SK-N-SH (cell line): ENCODE measurements at regions not wholly inside any gene's neighbourhood (a gene's known extent, or its start where the extent isn't known, plus 50 kb on each side); places are given as distances from the start of the nearest gene placed in this dataset.

Experiments
- CTCF ChIA-PET: fragments of 300-600, 350-600 bp; formaldehyde crosslinking; extraction: SDS; loops from one replicate; lab custom pipeline; 2021; lab: Yijun Ruan, JAX
- POLR2A ChIA-PET: fragments of 350-600 bp; sonication (Branson Sonifier 250); formaldehyde crosslinking; extraction: SDS; loops from one replicate; lab custom pipeline; 2020; ENCODE audit warnings: antibody characterized with exemption, inconsistent platforms; lab: Yijun Ruan, JAX
- DNase-seq: peaks from one replicate; pipeline ENCODE4 v3.0.0; 2012
- H2AFZ ChIP-seq: fragments of 200-600 bp; sonication (generic); 2 replicates; pipeline ENCODE4 v1.8.1; 2016; ENCODE audit warnings: antibody characterized with exemption, mild to moderate bottlenecking, low read depth
- H3F3A ChIP-seq: fragments of 200-600 bp; sonication (generic); replicated peaks from 2 replicates; pipeline ENCODE3; 2016; ENCODE audit warnings: antibody characterized with exemption, mild to moderate bottlenecking; ENCODE audit not compliant: insufficient read depth
- H3K27ac ChIP-seq, 2 experiments: fragments of 200-500 bp in 1 of 2; fragments of 200-600 bp in 1 of 2; sonication (Bioruptor generic) in 1 of 2; sonication (generic), shearing (Covaris generic) in 1 of 2; 2 replicates each; pipeline versions ENCODE4 v1.5.1 to v1.6.1; 2014 to 2016; ENCODE audit warnings: low read depth in 2 of 2, inconsistent platforms in 1 of 2, low read length in 1 of 2, mild to moderate bottlenecking in 1 of 2, mixed read lengths in 1 of 2
- H3K27me3 ChIP-seq: fragments of 200-600 bp; sonication (generic), shearing (Covaris generic); 2 replicates; pipeline ENCODE4 v1.6.1; 2016; ENCODE audit warnings: mixed run types; ENCODE audit not compliant: insufficient read depth
- H3K36me3 ChIP-seq, 2 experiments: fragments of 200-500 bp in 1 of 2; fragments of 200-600 bp in 1 of 2; sonication (Bioruptor generic) in 1 of 2; sonication (generic) in 1 of 2; replicated peaks in 1 of 2; 2 replicates each; pipeline versions ENCODE3 to v1.5.1; 2014 to 2016; ENCODE audit warnings: low read length in 1 of 2, mild to moderate bottlenecking in 1 of 2; ENCODE audit not compliant: insufficient read depth in 2 of 2, control insufficient read depth in 1 of 2
- H3K4me1 ChIP-seq, 2 experiments: fragments of 200-500 bp in 1 of 2; fragments of 200-600 bp in 1 of 2; sonication (Bioruptor generic) in 1 of 2; sonication (generic), shearing (Covaris generic) in 1 of 2; 2 replicates each; pipeline versions ENCODE4 v1.5.1 to v1.6.1; 2014 to 2016; ENCODE audit warnings: low read depth in 1 of 2, low read length in 1 of 2, mixed run types in 1 of 2; ENCODE audit not compliant: insufficient read depth in 2 of 2, control insufficient read depth in 1 of 2
- H3K4me2 ChIP-seq: fragments of 200-600 bp; sonication (generic), shearing (Covaris generic); 2 replicates; pipeline ENCODE4 v1.6.1; 2017; ENCODE audit warnings: mixed run types
- H3K4me3 ChIP-seq, 2 experiments: fragments of 200-500 bp in 1 of 2; fragments of 200-600 bp in 1 of 2; sonication (Bioruptor generic) in 1 of 2; sonication (generic), shearing (Covaris generic) in 1 of 2; 2 replicates each; pipeline versions ENCODE4 v1.5.1 to v1.8.1; 2014 to 2016; ENCODE audit warnings: low read depth in 2 of 2, inconsistent platforms in 1 of 2, low read length in 1 of 2, mild to moderate bottlenecking in 1 of 2, mixed read lengths in 1 of 2, moderate library complexity in 1 of 2
- H3K79me2 ChIP-seq: fragments of 200-600 bp; sonication (generic); 2 replicates; pipeline ENCODE4 v1.8.1; 2017; ENCODE audit warnings: mild to moderate bottlenecking; ENCODE audit not compliant: insufficient read depth
- H3K9ac ChIP-seq: fragments of 200-600 bp; sonication (generic); 2 replicates; pipeline ENCODE4 v1.6.1; 2017; ENCODE audit warnings: mixed run types
- H3K9me2 ChIP-seq: fragments of 200-600 bp; sonication (generic); 2 replicates; pipeline ENCODE4 v1.6.1; 2017; ENCODE audit warnings: mixed run types
- H3K9me3 ChIP-seq: fragments of 200-600 bp; sonication (generic); 2 replicates; pipeline ENCODE4 v1.6.1; 2017; ENCODE audit warnings: mixed run types, mild to moderate bottlenecking, moderate library complexity
- H4K20me1 ChIP-seq: fragments of 200-600 bp; sonication (generic); 2 replicates; pipeline ENCODE4 v1.6.1; 2017; ENCODE audit warnings: mild to moderate bottlenecking, mixed run types; ENCODE audit not compliant: insufficient read depth
- ELF1 ChIP-seq: IDR thresholded peaks from 2 replicates; pipeline ENCODE4 v1.4.0; 2012
- EP300 ChIP-seq, 2 experiments: IDR thresholded peaks; 2 replicates each; pipeline versions ENCODE4 v1.4.0 to v1.6.1; 2012; ENCODE audit warnings: borderline replicate concordance in 1 of 2, low read depth in 1 of 2, low read length in 1 of 2
- MXI1 ChIP-seq: IDR thresholded peaks from 2 replicates; pipeline ENCODE4 v1.6.1; 2012; ENCODE audit warnings: mild to moderate bottlenecking, low read depth, low read length, improper control_type of control experiment
- RAD21 ChIP-seq: IDR thresholded peaks from 2 replicates; pipeline ENCODE4 v1.6.1; 2012; ENCODE audit warnings: mild to moderate bottlenecking, low read length
- RCOR1 ChIP-seq: fragments of 150-350 bp; IDR thresholded peaks from 2 replicates; pipeline ENCODE4 v1.6.1; 2017; ENCODE audit warnings: antibody characterized with exemption, low read length
- REST ChIP-seq: IDR thresholded peaks from 2 replicates; pipeline ENCODE4 v1.6.1; 2012; ENCODE audit warnings: mild to moderate bottlenecking, low read depth, low read length, moderate library complexity
- RFX5 ChIP-seq: IDR thresholded peaks from 2 replicates; pipeline ENCODE4 v1.6.1; 2012; ENCODE audit warnings: mild to moderate bottlenecking, improper control_type of control experiment, low read length
- WGBS: methylation state at CpG from one replicate; pipeline ENCODE4 v1.1.6; 2017; ENCODE audit warnings: low lambda C conversion rate; 5-methylcytosine and 5-hydroxymethylcytosine counted together
- TF ChIP-seq, protein P1 (sequence below): fragments of 200-600 bp; sonication (generic); IDR thresholded peaks from 2 replicates; pipeline ENCODE4 v1.6.1; 2017; ENCODE audit warnings: antibody characterized with exemption, mild to moderate bottlenecking, moderate library complexity

- Histone ChIP-seq H3K27me3 (no peaks in the 10 kb centered on the region), H3K79me2 (no peaks in the 10 kb centered on the region), H3K27ac (no peak overlapping the region), H3K9me2 (no peaks in the 10 kb centered on the region)
- DNase-seq, result no peak
- CTCF ChIA-PET, result no interaction called here
- no peak for TF ChIP-seq RCOR1
- no peak for TF ChIP-seq ELF1
- TF ChIP-seq, all 33 proteins: peak for 0
- no peak overlapping the region for H3K9ac ChIP-seq
- 77% methylated on average over 5 of the region's 5 CpGs for WGBS
- H3K9me3 ChIP-seq, result no peaks in the 10 kb centered on the region
- POLR2A ChIA-PET, result no interaction called here
- H3K36me3 ChIP-seq, result no peaks in the 10 kb centered on the region
- no peak overlapping the region for H3K4me3 ChIP-seq
- no peaks in the 10 kb centered on the region for H3F3A ChIP-seq
- H3K4me2 ChIP-seq, result no peak overlapping the region
- no peaks in the 10 kb centered on the region for H3K4me1 ChIP-seq
- no peaks in the 10 kb centered on the region for H4K20me1 ChIP-seq
- H2AFZ ChIP-seq, result no peak overlapping the region
These were observed 110.3 kb upstream of the LARP1 start for GRCh38 chr5:154644745-154645411.

DNA sequence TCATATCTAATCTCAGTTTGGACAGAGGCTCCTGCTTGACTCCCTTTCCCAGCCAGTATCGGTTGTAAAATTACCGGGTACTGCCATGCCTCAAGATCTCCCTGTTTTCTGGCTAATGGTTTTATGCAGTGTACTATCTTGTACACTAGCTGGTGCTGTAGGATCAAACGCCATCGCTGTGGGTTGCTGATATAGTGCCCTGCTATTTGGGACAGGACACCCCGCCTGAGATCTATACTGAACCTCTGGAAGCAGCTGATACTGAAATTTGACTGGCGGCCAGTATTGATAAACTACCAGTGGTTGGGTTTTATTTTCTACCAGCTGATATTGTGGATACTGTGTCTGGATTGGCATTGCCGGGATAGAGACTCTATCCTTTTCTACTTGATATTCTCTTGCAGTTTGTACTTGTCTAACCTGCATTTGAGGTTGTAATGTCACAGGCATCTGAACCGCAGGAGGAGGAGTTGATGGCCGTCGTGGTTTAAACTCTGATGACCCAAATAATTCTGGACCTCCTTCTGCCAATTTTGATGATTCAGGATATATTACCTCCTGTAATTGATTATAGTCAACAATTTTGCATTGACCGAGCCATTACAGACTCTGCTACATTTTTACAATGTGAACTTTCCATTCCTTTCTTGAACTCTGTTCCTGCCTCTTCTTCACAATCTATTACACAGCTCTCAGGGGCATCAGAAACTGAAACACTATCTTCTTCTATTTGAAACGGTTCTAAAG is 112.5 kb upstream of the LARP1 start:
- POLR2A ChIA-PET, result no interaction called here
- H4K20me1 ChIP-seq, result no peaks in the 10 kb centered on the region
- no peak overlapping the region for H3K9ac ChIP-seq
- peaks cover 2% of the 10 kb centered on the region for H3F3A ChIP-seq
- no peak overlapping the region for H2AFZ ChIP-seq
- H3K4me3 ChIP-seq, result no peak overlapping the region
- TF ChIP-seq RCOR1 (no peak), RFX5 (no peak), MXI1 (no peak), EP300 (IDR thresholded peaks at IDR 0.05; ENCODE audit: borderline replicate concordance in 1 of 2, low read depth in 1 of 2, low read length in 1 of 2) (no peak), RAD21 (peak; percentile 60), REST (no peak)
- TF ChIP-seq, protein P1, sequence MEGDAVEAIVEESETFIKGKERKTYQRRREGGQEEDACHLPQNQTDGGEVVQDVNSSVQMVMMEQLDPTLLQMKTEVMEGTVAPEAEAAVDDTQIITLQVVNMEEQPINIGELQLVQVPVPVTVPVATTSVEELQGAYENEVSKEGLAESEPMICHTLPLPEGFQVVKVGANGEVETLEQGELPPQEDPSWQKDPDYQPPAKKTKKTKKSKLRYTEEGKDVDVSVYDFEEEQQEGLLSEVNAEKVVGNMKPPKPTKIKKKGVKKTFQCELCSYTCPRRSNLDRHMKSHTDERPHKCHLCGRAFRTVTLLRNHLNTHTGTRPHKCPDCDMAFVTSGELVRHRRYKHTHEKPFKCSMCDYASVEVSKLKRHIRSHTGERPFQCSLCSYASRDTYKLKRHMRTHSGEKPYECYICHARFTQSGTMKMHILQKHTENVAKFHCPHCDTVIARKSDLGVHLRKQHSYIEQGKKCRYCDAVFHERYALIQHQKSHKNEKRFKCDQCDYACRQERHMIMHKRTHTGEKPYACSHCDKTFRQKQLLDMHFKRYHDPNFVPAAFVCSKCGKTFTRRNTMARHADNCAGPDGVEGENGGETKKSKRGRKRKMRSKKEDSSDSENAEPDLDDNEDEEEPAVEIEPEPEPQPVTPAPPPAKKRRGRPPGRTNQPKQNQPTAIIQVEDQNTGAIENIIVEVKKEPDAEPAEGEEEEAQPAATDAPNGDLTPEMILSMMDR, result peak; percentile 40; the same call in 1 of the 2 replicates
- TF ChIP-seq, all 33 proteins: peak for 2
- no peak overlapping the region for H3K4me2 ChIP-seq
- CTCF ChIA-PET, result interaction anchor here (0.6 to 1.1 kb wide), 3 partner anchors 9 to 287 kb away, joined by 3 read pairs; no protein-coding TSS in a partner anchor
- H3K79me2 ChIP-seq, result no peaks in the 10 kb centered on the region
- DNase-seq, result no peak
- no peaks in the 10 kb centered on the region for H3K27me3 ChIP-seq
- 60% methylated on average over 12 of the region's 12 CpGs for WGBS
- no peaks in the 10 kb centered on the region for H3K9me3 ChIP-seq
- no peaks in the 10 kb centered on the region for H3K36me3 ChIP-seq
- no peaks in the 10 kb centered on the region for H3K9me2 ChIP-seq
- no peak overlapping the region for H3K27ac ChIP-seq
- H3K4me1 ChIP-seq, result no peaks in the 10 kb centered on the region; a peak in 1 of 4 replicates
